CD4-positive, alpha-beta T cell treated with Interleukin-17A for 4 hours (primary cell): ENCODE measurements at regions not wholly inside any gene's neighbourhood (a gene's known extent, or its start where the extent isn't known, plus 50 kb on each side); places are given as distances from the start of the nearest gene placed in this dataset.
"Not testable (repeated sequence)": the region's sequence is repeated elsewhere in the genome, so short reads cannot be mapped to it uniquely, and the experiment has no call there.

Experiments
- DNase-seq: peaks from one replicate; pipeline ENCODE4 v3.0.0-alpha.2; 2020; ENCODE audit warnings: mixed read lengths

DNA sequence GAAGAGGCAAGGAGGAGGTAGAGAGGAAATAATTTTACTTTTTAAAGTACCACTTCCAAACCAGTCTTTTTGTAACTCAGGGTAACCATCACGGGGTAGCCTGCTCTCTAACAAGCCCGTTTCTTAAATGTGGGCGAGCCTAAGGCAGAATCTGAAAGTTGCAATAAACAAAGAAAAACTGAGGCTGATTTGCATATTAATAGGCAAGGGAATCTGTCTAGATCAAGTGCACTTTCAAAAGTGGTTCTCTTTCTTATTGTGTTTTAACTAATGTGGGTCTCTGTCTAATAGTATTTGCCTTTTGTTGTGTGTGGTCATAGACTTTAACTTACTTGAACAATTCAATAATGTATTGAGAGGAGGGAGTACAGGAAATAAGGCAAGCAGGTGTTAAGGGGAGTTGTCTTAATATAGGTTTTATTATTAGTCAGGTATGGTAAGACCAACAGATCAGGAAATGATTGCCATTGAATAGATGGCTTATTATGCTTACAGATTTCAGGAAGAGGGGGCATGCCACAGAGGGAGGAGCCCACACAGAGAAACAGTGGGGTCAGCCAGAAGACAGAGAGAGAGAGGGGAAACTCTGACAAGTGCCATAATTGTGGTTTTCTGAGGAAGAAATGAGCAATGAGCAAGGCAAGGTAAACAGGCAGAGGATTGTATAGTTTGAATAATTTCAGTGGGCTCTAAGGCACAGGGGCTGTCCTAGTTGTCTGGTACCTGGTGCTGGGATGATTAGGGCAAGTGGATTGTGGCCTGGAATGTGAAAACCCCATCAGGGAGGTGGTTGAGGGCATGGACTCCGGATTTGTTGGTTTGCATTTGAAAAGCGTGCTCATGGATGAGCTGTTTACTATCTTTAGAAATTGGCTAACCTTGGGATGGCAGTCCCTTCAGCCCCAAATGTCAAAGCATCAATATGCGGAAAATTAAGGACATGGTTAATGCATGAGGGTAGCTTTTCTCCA lies 237.2 kb downstream of the TOX3 start:
- DNase-seq, result no peak

DNA sequence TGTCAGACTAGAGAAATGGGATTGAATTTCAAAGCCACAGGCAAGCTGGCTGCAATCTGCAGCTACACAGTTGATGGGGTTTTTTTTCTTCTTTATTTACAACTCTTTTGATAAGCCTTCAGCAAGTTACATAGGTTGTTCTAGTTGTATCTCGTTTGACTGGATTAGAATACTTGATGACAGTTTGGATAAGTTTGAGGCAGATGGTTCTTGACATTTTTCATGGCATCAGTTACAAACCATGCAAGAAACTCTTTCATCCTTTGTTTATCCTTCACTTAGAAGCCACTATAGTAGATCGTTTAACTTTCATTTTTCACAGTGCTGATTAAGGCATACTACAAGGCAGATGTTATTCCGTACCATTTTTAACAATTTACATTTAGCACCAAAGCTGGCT lies 238.9 kb downstream of the TOX3 start:
- no peak for DNase-seq

DNA sequence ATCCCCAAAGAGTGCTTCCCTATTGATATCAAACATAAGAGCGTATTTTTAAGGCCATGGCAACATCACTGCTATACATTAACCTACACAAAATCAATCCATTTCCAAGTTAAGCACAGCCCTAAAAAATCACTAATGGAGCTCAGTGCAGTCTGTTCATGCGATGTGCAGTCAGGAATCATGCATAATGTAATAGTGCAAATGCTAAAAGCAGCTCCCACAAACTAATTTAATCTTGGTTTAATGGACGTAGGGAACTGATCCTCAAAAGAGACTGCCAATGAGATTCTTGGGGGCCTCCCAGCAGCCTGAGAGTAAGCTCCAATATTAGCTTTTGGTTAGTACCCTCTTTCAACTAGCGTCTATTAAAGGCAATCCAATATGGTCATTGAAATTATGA lies 245.9 kb downstream of the TOX3 start:
- no peak for DNase-seq

DNA sequence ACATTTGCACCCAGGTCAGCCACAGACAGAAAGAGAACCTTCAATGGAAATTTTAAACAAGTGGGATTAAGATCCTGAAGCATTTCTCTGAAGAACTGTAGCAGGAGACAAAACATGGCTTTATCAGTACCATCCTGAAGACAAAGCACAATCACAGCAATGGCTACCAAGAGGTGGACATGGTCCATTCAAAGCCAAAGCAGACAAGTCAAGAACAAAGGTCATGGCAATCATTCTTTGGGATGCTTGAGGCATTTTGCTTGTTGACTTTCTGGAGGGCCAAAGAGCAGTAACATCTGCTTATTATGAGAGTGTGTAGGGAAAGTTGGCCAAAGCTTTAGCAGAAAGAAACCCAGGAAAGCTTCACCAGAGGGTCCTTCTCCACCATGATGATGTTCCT lies 248.2 kb downstream of the TOX3 start:
- no peak for DNase-seq

DNA sequence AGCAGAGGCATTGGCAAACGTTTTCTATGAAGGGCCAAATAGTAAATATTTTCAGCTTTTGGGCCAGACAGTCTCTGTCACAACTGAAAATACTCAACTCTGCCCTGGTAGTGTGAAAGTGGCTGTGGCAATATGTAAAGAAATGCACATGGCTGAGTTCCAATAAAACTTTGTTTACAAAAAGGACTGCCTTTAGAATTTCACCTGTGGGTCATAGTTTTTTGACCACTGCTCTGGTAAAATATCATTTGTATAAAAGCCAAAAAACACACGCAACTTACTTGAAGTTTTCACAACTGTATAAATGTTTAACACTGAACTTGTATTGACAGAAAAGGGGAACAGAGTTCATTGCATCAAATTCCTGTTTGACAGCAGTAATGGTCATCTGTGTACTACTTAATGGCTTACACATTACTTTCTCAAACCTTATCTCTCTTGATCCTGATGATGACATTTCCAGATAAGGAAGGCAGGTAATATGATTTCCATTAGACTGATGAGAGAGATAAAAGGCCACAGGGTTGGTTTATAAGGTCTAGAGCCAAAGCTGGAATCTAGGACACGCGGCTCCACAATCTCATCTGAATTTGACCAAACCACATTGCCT lies 250.1 kb downstream of the TOX3 start:
- not testable (repeated sequence) for DNase-seq

DNA sequence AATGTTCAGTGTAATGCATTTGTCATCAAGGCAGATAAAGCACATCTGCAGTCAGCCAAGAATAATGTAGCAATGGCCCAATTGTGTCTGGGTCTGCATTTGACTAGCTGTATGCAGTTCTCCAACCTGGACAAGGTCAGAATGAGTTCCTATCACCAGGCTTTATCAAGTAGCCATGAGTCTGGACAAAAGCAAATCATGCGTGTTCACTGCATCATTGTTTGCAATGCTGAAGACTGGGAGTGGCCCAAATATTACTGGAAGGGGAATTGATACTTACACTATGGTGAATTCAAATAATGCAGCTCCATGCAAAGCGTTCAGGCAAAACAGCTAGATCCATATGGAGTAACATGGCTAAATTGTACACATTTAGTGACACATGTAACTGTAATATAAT lies 250.9 kb downstream of the TOX3 start:
- DNase-seq, result no peak

DNA sequence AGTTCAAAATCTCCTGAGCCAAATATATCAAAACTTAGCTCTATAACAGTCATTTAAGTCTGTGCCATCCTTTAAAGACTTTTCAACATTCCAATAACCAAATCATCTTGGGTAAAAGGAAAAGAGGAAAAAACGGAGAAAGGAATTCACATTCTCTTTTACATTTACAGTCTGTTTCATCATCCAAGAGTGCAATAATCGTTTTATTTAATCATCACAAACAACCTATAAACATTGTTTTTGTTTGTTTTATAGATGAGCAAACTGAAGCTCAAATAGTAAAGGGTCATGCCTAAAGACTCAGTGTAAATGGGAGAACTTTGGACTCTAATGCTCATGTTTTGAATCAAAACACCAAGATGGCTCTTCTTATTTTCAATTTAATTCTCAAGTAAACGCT lies 252.3 kb downstream of the TOX3 start:
- DNase-seq, result no peak

DNA sequence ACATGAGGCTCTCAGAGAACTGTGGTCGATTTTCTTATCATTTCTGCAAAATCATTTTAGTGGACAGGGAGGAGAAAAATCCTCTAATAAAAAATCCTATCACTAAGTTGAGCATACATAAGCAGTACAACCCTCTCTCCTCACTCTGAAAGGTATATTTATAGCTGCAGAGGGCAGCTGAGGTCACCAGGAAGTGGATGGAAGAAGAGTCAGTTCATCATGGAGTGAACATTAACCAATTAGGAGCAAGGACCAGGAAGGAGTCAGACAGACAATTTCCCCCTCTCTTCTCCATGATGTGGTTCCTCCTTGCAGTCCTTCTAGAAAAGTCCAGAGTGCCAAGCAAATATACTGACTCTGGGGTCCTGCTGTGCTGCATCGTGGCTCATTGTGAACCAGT lies 253.7 kb downstream of the TOX3 start:
- no peak for DNase-seq

DNA sequence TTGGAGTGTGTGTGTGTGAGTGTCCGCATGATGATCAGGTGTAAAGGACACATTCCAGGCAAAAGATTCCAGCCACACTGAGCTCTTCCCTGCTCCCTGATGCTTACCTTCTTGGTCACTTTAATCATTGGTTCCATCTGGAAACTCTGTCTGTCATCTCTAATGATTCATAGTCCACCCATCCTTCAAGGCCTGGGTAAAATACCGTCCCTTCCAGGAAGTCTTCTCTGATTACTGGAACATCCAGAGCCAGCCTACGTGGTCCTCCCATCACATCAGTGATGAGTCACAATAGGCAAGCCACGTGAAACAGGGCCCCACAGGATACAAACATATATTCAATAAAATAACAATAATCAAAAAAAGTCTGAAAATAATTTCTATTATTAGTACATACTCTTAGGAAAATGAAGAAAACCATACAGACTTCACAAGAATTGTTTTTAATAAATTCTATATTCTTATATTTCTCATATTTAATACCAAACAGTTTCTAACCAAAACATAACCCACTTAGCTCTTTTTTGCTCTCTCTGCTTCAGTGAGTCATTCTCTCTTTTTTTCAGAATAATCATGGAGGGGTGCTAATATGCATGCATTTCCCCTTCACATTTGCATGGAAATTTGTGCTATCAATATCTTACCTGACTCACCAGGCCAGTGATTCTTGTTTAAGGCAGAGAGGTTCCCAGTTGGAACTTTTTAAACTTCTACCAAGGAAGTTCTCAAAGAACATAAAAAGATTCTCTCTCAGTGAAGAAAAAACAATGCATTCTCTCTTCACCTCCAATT lies 263.2 kb downstream of the TOX3 start:
- DNase-seq, result no peak

DNA sequence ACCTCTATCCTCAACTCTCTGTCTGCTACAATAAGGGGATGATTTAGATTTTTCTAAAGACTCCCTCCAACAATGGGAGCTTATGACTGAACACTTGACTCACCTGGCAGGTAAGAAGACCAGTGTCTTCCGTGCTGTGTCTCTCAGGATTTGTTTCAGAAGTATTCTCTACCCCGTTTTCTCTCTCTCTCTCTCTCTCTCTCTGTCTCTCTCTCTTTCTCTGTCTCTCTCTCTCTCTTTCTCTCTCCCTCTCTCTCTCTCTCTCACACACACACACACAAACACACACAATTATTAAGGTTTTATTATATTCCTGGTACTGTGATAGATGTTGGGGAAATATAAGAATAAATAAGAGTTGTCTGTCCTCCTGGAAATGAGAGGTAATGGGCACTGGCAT lies 263.9 kb downstream of the TOX3 start:
- no peak for DNase-seq

DNA sequence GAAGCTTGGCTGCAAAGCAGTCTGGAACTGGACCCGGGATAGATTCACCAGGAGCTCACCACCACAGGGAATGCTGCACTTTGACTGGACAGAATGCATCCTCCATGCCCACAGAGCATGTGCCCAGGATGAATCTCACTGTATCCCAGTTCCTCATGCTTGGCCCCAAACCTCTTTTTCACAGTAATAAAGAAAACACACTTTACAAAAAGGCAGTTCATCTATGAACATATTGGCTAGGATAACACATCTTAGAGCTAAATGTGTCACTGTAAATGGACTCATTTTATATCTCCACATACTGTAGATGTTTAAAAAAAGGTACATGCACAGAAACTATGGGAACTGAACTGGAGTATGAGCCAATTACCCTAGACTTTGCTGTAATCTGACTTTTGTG lies 266.9 kb downstream of the TOX3 start:
- DNase-seq, result no peak

DNA sequence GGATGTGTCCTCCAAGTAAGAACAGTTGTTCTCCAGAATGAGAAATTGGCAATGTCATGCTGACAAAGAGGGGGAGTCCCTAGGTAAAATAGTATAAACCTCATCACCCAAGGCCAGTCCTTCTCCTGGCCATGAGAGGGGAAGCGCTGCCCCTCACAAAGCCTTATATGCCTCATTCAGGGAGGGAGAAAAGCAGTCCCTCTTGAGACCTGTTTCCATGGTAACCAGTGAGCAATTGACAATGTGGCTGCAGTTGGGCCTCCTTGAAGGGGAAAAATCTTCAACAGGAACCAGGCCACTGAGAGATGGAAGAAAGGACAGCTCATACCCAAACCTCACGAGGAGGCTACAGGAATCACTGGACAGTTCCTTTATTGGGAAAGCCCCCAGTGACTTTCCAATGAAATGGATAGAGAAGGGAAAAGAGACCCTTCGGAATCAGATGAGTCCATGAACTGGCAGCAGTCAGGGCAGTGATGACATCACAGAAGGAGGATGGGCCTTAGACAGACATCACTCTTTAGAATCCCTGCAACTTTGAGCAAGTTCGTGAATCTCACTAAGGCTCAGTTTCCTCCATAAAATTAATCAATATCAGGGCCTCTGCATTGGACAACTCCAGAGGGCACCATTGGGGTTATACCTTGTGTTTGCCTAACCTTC lies 275.7 kb downstream of the TOX3 start:
- DNase-seq, result no peak

DNA sequence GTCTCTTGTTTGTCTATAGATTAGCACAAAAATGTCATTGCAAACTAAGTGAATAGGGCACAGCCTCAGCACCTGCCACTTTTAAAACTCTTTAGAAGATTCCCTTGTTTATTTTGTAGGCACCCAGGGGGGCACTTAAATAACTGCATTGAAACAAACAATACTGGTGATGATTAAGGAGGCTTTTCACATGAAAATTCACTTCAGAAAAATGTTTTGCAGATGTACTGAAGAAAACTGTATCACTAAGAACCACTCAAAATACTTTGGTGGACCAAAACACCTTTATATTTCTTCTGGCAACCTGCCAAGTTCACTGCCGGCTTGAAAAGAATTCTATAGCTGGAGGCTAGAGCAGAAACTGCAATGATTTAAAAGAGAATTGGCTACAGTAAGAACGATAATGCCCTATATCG lies 281.5 kb downstream of the TOX3 start:
- DNase-seq, result no peak

DNA sequence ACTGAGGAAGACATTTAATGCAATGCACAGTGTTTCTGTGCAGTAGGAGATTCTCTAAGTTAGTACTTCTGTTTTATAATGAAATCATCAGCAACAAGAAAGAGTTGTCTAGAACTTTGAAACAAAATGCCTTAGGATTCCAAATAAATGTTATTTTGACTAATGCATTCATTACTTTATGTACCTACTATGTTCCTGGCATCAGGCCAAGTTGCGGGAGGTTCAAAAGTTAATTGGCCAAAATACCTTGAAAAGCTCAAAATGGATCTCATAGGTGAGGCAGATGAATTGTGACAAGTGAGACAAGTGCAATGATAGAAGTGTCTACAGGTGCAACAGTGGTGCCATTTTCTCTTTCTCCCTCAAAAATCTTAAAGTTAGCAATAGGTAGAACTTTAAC lies 289.4 kb downstream of the TOX3 start:
- no peak for DNase-seq

DNA sequence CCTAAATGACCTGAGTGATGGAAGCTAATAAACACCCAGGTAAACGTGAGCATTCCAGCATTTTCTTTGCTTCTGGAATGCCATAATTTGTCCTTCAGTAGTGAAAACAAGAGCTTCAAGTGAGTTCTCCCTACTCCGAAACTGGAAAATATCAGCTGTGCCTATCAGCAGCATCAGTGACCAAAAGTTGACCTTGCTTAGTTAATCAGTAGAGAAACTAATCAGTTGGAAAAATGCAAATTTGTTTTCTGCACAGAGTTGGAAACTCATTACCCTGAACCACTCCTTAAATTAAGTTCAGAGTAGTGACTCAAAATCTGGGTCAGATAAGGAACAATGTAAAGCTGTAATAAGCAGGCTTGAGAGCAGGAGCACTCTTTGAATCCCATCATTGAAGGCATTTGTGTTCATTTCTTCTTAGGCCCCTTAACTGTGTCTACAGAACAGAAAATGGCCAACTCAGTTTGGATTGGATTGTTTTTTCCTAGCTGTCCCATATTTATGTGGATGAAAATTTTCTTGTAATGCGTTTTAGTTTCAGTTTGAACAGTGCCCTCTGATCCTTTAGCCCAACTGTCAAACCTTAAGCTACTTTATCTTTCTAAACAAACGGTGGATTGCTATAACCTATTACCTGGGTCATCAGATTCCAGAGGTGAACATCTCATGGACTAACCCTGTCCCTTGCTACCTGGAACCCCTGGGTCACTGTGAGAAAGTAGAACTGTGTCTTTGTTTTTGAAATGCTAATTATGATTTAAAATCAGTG lies 290.4 kb downstream of the TOX3 start:
- DNase-seq, result no peak

DNA sequence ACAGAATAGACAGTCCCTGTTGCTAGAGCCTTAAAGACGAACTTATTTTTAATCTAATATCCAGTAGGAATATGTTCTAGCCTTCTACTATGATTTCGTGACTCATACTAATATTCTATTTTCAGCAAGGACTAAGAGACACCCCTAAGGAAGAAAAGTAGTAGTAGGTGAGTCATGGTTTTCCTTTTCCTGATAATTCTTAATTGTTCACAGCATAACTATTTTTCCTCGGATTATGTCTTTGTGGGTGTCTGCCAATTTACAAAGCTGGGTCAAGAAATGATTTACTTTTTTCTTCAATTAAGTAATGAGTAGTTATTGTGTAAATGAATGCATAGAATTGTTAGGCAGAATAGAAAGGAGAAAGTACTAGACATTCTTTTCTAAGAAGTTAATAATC lies 292.2 kb downstream of the TOX3 start:
- DNase-seq, result no peak

DNA sequence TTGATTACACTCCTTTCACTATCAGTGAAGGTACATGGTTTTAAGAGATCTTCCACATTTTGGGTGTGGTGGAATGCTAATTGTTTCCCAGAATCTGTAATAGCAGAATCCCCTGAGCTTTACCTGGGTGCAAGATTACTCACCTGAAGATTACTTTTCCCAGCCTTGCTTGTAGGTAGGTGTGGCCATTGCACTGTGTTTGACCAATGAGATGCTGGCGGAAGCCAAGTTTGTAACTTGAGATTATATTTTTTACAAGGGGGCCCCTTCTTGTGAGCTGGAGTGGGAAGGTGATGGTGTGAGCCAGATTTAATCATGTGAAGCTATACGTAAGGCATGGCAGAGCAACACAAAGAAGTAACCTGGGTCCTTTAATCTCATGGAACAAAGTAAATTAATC lies 294.3 kb downstream of the TOX3 start:
- DNase-seq, result no peak

DNA sequence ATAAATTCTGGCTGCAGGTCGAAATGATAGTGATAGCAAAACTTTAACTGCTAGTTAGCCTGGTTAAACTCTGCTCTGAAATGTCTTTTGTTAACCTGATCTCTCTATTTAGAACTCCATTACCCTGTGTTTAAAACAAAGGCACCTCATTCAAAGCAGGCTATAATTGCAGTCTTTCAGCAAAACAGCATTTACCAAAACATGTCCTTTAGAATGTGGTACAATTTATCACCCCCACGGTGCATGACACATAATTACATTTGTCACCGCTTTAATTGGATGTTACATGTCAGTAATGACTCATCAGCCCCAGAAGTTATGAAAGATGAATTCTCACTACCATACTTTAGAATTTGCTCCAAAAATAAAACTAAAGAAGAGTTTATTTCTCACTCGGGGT lies 295.4 kb downstream of the TOX3 start:
- no peak for DNase-seq

DNA sequence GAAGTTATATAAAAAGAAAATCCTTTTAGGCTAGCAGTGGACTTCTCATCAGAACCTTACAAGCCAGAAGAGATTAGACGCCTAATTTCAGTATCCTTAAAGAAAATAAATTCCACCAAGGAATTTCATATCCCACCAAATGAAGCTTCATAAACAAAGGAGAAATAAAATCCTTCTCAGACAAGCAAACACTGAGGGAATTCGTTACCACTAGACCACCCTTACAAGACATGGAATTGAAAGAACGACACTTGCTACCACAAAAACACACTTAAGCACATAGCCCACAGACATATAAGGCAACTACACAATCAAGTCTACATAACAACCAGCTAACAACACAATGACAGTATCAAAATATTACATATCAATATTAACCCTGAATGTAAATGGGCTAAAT lies 299.2 kb downstream of the TOX3 start:
- no peak for DNase-seq

DNA sequence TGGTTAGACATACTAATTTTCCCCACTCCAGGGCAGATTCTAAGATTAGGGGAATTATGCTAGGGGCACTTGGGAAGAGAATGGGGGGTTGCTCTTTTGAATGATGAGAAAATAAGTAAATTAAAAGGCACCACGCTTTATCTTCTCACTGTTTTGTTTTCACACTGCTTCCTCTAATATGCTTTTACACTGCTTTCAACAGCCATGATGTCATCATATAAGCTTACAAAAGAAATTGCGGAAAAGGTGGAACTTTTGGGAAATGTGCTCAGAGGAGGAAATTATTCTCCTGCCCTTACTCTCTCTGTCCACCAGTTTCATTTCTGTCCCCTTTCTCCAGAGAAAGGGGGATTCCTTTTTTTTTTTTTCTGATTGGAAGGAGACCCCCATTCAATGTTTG lies 308.2 kb downstream of the TOX3 start:
- DNase-seq, result no peak

DNA sequence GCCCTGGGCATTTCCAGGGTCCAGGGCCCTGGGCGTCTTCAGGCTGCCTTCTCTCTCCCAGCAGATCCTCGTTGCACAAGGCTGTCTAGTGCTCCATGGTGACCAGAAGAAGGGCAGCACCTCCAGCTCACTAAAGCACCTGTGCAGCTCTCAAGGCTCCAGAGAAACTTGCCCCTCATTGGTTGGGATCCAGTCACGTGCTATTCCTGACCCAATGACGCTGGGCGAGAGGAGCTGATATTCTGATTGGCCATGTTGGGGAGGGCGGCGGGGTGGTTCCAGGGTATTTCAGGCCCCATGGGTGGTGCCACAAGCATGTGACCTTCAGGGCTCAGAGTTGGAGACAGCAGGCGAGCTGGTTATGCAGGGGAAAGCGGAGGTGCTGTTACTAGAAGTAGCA lies 309.1 kb downstream of the TOX3 start:
- no peak for DNase-seq

DNA sequence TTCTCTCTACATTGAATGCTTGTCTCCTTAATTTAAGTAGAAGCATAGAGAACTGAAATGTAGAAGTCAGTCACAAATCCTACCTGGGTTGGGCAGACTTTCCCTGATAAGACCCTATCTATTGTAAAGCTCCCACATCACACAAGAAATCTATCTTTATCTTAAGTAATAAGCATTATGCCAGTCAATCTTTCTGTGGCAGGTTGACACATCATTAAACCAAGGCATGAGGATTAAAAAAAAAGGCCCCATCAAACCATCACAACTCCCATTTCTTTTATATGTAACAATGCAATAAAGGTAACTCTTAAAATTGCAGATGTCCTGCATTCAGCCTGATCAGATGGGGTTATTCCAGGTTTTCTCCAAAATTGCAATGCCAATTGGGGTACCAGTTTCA lies 311.8 kb downstream of the TOX3 start:
- no peak for DNase-seq
